IMR-90 (cell line): ENCODE measurements at regions not wholly inside any gene's neighbourhood (a gene's known extent, or its start where the extent isn't known, plus 50 kb on each side); places are given as distances from the start of the nearest gene placed in this dataset.

Experiments
- ATAC-seq: fragments of 200-7000 bp; cut with Tn5 transposase; 2 replicates; pipeline ENCODE4 v1.9.1; 2020; ENCODE audit warnings: low read depth, mild to moderate bottlenecking, moderate library complexity
- BruUV-seq: library from RNA; stranded (reverse); fragments of 400-500 nt; replicated peaks from 2 replicates; lab custom pipeline; 2021; lab: Mats Ljungman, UMichigan
- CTCF ChIA-PET: fragments of 300-600 bp; formaldehyde crosslinking; extraction: SDS; loops from one replicate; lab custom pipeline; 2021; ENCODE audit warnings: antibody characterized with exemption; lab: Yijun Ruan, JAX
- POLR2A ChIA-PET: fragments of 300-600 bp; sonication (Branson Sonifier 250); formaldehyde crosslinking; loops from one replicate; lab custom pipeline; 2022; ENCODE audit warnings: antibody characterized with exemption; ENCODE audit not compliant: unreplicated experiment; lab: Charles Lee
- DNase-seq: peaks from one replicate; pipeline ENCODE4 v3.0.0; 2013
- H2AFZ ChIP-seq: replicated peaks from 2 replicates; pipeline ENCODE3; 2013; ENCODE audit warnings: low read length, mild to moderate bottlenecking; ENCODE audit not compliant: poor library complexity
- H2AK5ac ChIP-seq: 2 replicates; pipeline ENCODE4 v1.6.1; 2013; ENCODE audit warnings: low read depth, low read length, inconsistent platforms
- H2AK9ac ChIP-seq: replicated peaks from 2 replicates; pipeline ENCODE3; 2013; ENCODE audit warnings: mild to moderate bottlenecking, low read depth, low read length, moderate library complexity; ENCODE audit not compliant: poor library complexity
- H2BK120ac ChIP-seq: 2 replicates; pipeline ENCODE4 v1.6.1; 2013; ENCODE audit warnings: low read depth, low read length, inconsistent platforms
- H2BK15ac ChIP-seq: 3 replicates; pipeline ENCODE4 v1.6.1; 2013; ENCODE audit warnings: low read depth, low read length, inconsistent platforms
- H2BK20ac ChIP-seq: 2 replicates; pipeline ENCODE4 v1.6.1; 2013; ENCODE audit warnings: low read depth, mild to moderate bottlenecking, inconsistent platforms, low read length, moderate library complexity
- H2BK5ac ChIP-seq: 2 replicates; pipeline ENCODE4 v1.6.1; 2013; ENCODE audit warnings: mild to moderate bottlenecking, low read depth, low read length, inconsistent platforms; ENCODE audit not compliant: poor library complexity, severe bottlenecking
- H3K14ac ChIP-seq: replicated peaks from 2 replicates; pipeline ENCODE4 v1.6.1; 2013; ENCODE audit warnings: low read depth, low read length, inconsistent platforms
- H3K18ac ChIP-seq: 2 replicates; pipeline ENCODE4 v1.6.1; 2013; ENCODE audit warnings: low read depth, low read length, control low read depth
- H3K23ac ChIP-seq: 2 replicates; pipeline ENCODE4 v1.6.1; 2013; ENCODE audit warnings: low read depth, low read length, inconsistent platforms
- H3K27ac ChIP-seq: 2 replicates; pipeline ENCODE4 v1.5.1; 2013; ENCODE audit warnings: mild to moderate bottlenecking, control low read depth, low read length; ENCODE audit not compliant: insufficient read depth
- H3K27me3 ChIP-seq: 2 replicates; pipeline ENCODE4 v1.6.1; 2013; ENCODE audit warnings: low read length; ENCODE audit not compliant: control insufficient read depth, insufficient read depth
- H3K36me3 ChIP-seq: 2 replicates; pipeline ENCODE4 v1.6.1; 2013; ENCODE audit warnings: low read length, mixed read lengths; ENCODE audit not compliant: control insufficient read depth, insufficient read depth
- H3K4ac ChIP-seq: 2 replicates; pipeline ENCODE4 v1.6.1; 2013; ENCODE audit warnings: low read depth, low read length, inconsistent platforms
- H3K4me1 ChIP-seq: 2 replicates; pipeline ENCODE4 v1.6.1; 2013; ENCODE audit warnings: low read length, mixed read lengths; ENCODE audit not compliant: control insufficient read depth, insufficient read depth
- H3K4me2 ChIP-seq: 2 replicates; pipeline ENCODE4 v1.6.1; 2013; ENCODE audit warnings: low read depth, mild to moderate bottlenecking, control low read depth, low read length, moderate library complexity
- H3K4me3 ChIP-seq: 2 replicates; pipeline ENCODE4 v1.5.1; 2013; ENCODE audit warnings: low read depth, mild to moderate bottlenecking, control low read depth, low read length, moderate library complexity; ENCODE audit not compliant: insufficient read depth
- H3K56ac ChIP-seq: 2 replicates; pipeline ENCODE4 v1.6.1; 2013; ENCODE audit warnings: low read length, inconsistent platforms; ENCODE audit not compliant: insufficient read depth; ENCODE audit errors: extremely low read depth
- H3K79me1 ChIP-seq, 2 experiments: 2 replicates each; pipeline ENCODE4 v1.6.1; 2013; ENCODE audit warnings: low read length in 2 of 2, inconsistent platforms in 1 of 2, low read depth in 1 of 2
- H3K9ac ChIP-seq: 2 replicates; pipeline ENCODE4 v1.6.1; 2013; ENCODE audit warnings: low read depth, low read length, control low read depth
- H3K9me1 ChIP-seq: 2 replicates; pipeline ENCODE4 v1.6.1; 2013; ENCODE audit warnings: low read length, inconsistent platforms; ENCODE audit not compliant: insufficient read depth
- H3K9me3 ChIP-seq: 2 replicates; pipeline ENCODE4 v1.6.1; 2013; ENCODE audit warnings: low read length; ENCODE audit not compliant: control insufficient read depth, insufficient read depth
- H4K20me1 ChIP-seq: 2 replicates; pipeline ENCODE4 v1.6.1; 2013; ENCODE audit warnings: low read length, inconsistent platforms; ENCODE audit not compliant: insufficient read depth
- H4K5ac ChIP-seq: 2 replicates; pipeline ENCODE4 v1.6.1; 2013; ENCODE audit warnings: mild to moderate bottlenecking, low read depth, low read length, control low read depth
- H4K8ac ChIP-seq, 2 experiments: 2 replicates each; pipeline ENCODE4 v1.6.1; 2013; ENCODE audit warnings: low read depth in 2 of 2, low read length in 2 of 2, control low read depth in 1 of 2, inconsistent platforms in 1 of 2
- H4K91ac ChIP-seq: 2 replicates; pipeline ENCODE4 v1.6.1; 2013; ENCODE audit warnings: low read depth, low read length, inconsistent platforms; ENCODE audit not compliant: insufficient read depth
- MAZ ChIP-seq: IDR thresholded peaks from 2 replicates; pipeline ENCODE4 v1.6.1; 2012; ENCODE audit warnings: low read depth, mild to moderate bottlenecking, low read length, improper control_type of control experiment, moderate library complexity, borderline replicate concordance
- SMC3 ChIP-seq: fragments of 150-350 bp; IDR thresholded peaks from 2 replicates; pipeline ENCODE4 v1.6.1; 2016; ENCODE audit warnings: low read depth, mild to moderate bottlenecking, antibody characterized with exemption, low read length, moderate library complexity
- WGBS, 2 experiments: methylation state at CpG; one replicate each; pipeline versions ENCODE4 v1.1.5 to v1.1.7; 2013; ENCODE audit warnings: missing lambda C conversion rate in 2 of 2; ENCODE audit not compliant: insufficient read length in 1 of 2; ENCODE audit errors: extremely low coverage in 2 of 2; 5-methylcytosine and 5-hydroxymethylcytosine counted together
- dilution Hi-C: fragments of 300-500 bp; cut with HindIII; formaldehyde crosslinking; loops from one replicate; pipeline ENCODE4 v1.14.3; 2018; ENCODE audit warnings: low sequenced_read_pairs; ENCODE audit not compliant: unreplicated experiment
- in situ Hi-C: fragments of 300-500 bp; cut with MboI; formaldehyde crosslinking; loops from 3 replicates; pipeline ENCODE4 v1.14.3; 2019; ENCODE audit warnings: low sequenced_read_pairs, inconsistent platforms, mixed read lengths
- intact Hi-C: fragments of 100-400 bp; cut with micrococcal nuclease; formaldehyde crosslinking; loops from 2 replicates; pipeline ENCODE4 v1.10.0; 2022

GRCh38 chr16:76900285-76901263 is 290.4 kb upstream of the MON1B start:
- in situ Hi-C loops, result no loop called here
- Histone ChIP-seq H3K4me2 (no peak overlapping the region), H3K27me3 (no peaks in the 10 kb centered on the region), H2AK9ac (no peak overlapping the region), H4K8ac (no peak overlapping the region), H4K91ac (no peak overlapping the region), H3K9me1 (no peaks in the 10 kb centered on the region), H3K14ac (no peak overlapping the region), H3K56ac (no peak overlapping the region), H3K9ac (no peak overlapping the region), H2BK20ac (no peak overlapping the region), H3K23ac (no peak overlapping the region), H3K36me3 (no peaks in the 10 kb centered on the region), H4K5ac (no peak overlapping the region), H2BK5ac (no peak overlapping the region), H3K4ac (no peak overlapping the region), H4K20me1 (no peaks in the 10 kb centered on the region), H3K9me3 (no peaks in the 10 kb centered on the region), H3K4me3 (no peak overlapping the region), H2AFZ (no peak overlapping the region), H3K18ac (no peak overlapping the region), H2BK120ac (no peak overlapping the region), H2BK15ac (no peak overlapping the region), H2AK5ac (no peak overlapping the region), H3K79me1 (no peaks in the 10 kb centered on the region), H3K4me1 (no peaks in the 10 kb centered on the region), H3K27ac (no peak overlapping the region)
- DNase-seq, result no peak
- WGBS, 2 experiments, result 100% methylated on average over 1 of the region's 6 CpGs; no CpG with 5 or more reads in 1 of the 2 experiments
- BruUV-seq, result no TSS peak
- POLR2A ChIA-PET, result no interaction called here
- intact Hi-C loops, result no loop called here
- ATAC-seq, result no peak
- TF ChIP-seq MAZ (no peak), SMC3 (no peak)
- dilution Hi-C loops, result no loop called here
- CTCF ChIA-PET, result no interaction called here
